Vagina (tissue), 2 donors: ENCODE measurements at regions not wholly inside any gene's neighbourhood (a gene's known extent, or its start where the extent isn't known, plus 50 kb on each side); places are given as distances from the start of the nearest gene placed in this dataset.

Source experiments
- DNase-seq, 2 donors: peaks; one replicate each; pipeline ENCODE4 v3.0.0-alpha.2; 2017; ENCODE audit errors: extremely low spot score in 2 of 2
- H3K27ac ChIP-seq: fragments of 200-600 bp; sonication (generic); one replicate; pipeline ENCODE4 v1.5.1; 2019
- H3K27me3 ChIP-seq: fragments of 200-600 bp; sonication (generic); one replicate; pipeline ENCODE4 v1.5.1; 2019
- H3K36me3 ChIP-seq, 2 donors: fragments of 200-600 bp; sonication (generic); one replicate each; pipeline ENCODE4 v1.5.1; 2017 to 2019
- H3K4me1 ChIP-seq: fragments of 200-600 bp; sonication (generic); one replicate; pipeline ENCODE4 v1.5.1; 2019
- H3K4me3 ChIP-seq, 2 donors: fragments of 200-600 bp; sonication (generic); 1 replicate in 1 of 2; 2 replicates in 1 of 2; pipeline ENCODE4 v1.5.1; 2016 to 2019
- H3K9me3 ChIP-seq: fragments of 200-600 bp; sonication (generic); one replicate; pipeline ENCODE4 v1.5.1; 2019
- CTCF ChIP-seq, 3 experiments: fragments of 450-650 bp in 2 of 3; fragments of 200-600 bp in 1 of 3; sonication (generic) in 1 of 3; IDR thresholded peaks; one replicate each; pipeline ENCODE4 v1.5.1; 2017 to 2019; ENCODE audit warnings: antibody characterized with exemption in 3 of 3, mild to moderate bottlenecking in 2 of 3, moderate library complexity in 2 of 3
- POLR2A ChIP-seq, 2 donors: fragments of 450-650 bp; IDR thresholded peaks; one replicate each; pipeline ENCODE4 v1.6.1; 2017; ENCODE audit warnings: antibody characterized with exemption in 2 of 2, mild to moderate bottlenecking in 2 of 2, moderate library complexity in 2 of 2
- POLR2AphosphoS5 ChIP-seq, 2 donors: sonication (generic); formaldehyde crosslinking; IDR thresholded peaks; one replicate each; pipeline ENCODE4 v1.9.0; 2017; ENCODE audit warnings: antibody characterized with exemption in 2 of 2, mild to moderate bottlenecking in 2 of 2, low read depth in 1 of 2; ENCODE audit not compliant: insufficient read depth in 1 of 2
- intact Hi-C: fragments of 100-400 bp; cut with DNase I; formaldehyde crosslinking; loops from one replicate; pipeline ENCODE4 v1.15.1; 2023

GRCh38 chr6:138722425-138723371 is 50.9 kb upstream of the CCDC28A start:
- intact Hi-C loops = no loop called here
- TF ChIP-seq CTCF (IDR thresholded peaks at IDR 0.05) = no peak
- TF ChIP-seq POLR2AphosphoS5 (IDR thresholded peaks at IDR 0.05; ENCODE audit: insufficient read depth in 1 of 2, low read depth in 1 of 2) = no peak
- no peak for TF ChIP-seq POLR2A (IDR thresholded peaks at IDR 0.05)

More at GRCh38 chr6:138722425-138723371, 50.9 kb upstream of the CCDC28A start:
- peaks cover 8% of the 10 kb centered on the region for H3K4me1 ChIP-seq
- H3K27ac ChIP-seq = no peak overlapping the region
- H3K27me3 ChIP-seq = no peaks in the 10 kb centered on the region
- no peak for DNase-seq
- H3K36me3 ChIP-seq = no peaks in the 10 kb centered on the region
- H3K4me3 ChIP-seq = no peak overlapping the region
- H3K9me3 ChIP-seq = no peaks in the 10 kb centered on the region
